Gastroesophageal sphincter (tissue), 4 donors: ENCODE measurements at regions not wholly inside any gene's neighbourhood (a gene's known extent, or its start where the extent isn't known, plus 50 kb on each side); places are given as distances from the start of the nearest gene placed in this dataset.

Experiments used
- ATAC-seq: fragments of 150-250 bp; one replicate; pipeline ENCODE4 v1.9.1; 2016; ENCODE audit warnings: mild to moderate bottlenecking, moderate library complexity
- H3K27ac ChIP-seq, 4 donors: fragments of 200-600 bp; sonication (generic) in 3 of 4; 1 replicate in 3 of 4; 2 replicates in 1 of 4; pipeline ENCODE4 v1.5.1; 2016 to 2019
- H3K27me3 ChIP-seq: fragments of 200-600 bp; sonication (generic); one replicate; pipeline ENCODE4 v1.5.1; 2019
- H3K36me3 ChIP-seq, 2 donors: fragments of 200-600 bp; sonication (generic); one replicate each; pipeline ENCODE4 v1.5.1; 2019; ENCODE audit warnings: control low read depth in 1 of 2
- H3K4me1 ChIP-seq, 3 donors: fragments of 200-600 bp; sonication (generic); 1 replicate in 2 of 3; 2 replicates in 1 of 3; pipeline ENCODE4 v1.5.1; 2016 to 2019; ENCODE audit warnings: control low read depth in 2 of 3
- H3K4me3 ChIP-seq, 2 donors: fragments of 200-600 bp; sonication (generic); one replicate each; pipeline ENCODE4 v1.5.1; 2019; ENCODE audit warnings: mild to moderate bottlenecking in 1 of 2, moderate library complexity in 1 of 2
- H3K9me3 ChIP-seq, 3 donors: fragments of 200-600 bp; sonication (generic); one replicate each; pipeline ENCODE4 v1.5.1; 2017 to 2019; ENCODE audit warnings: control low read depth in 2 of 3
- CTCF ChIP-seq, 4 experiments: fragments of 200-600 bp in 2 of 4; fragments of 450-650 bp in 2 of 4; sonication (generic) in 1 of 4; IDR thresholded peaks; one replicate each; pipeline ENCODE4 v1.5.1; 2017 to 2019; ENCODE audit warnings: antibody characterized with exemption in 4 of 4, mild to moderate bottlenecking in 2 of 4, moderate library complexity in 2 of 4
- EP300 ChIP-seq: sonication (generic); formaldehyde crosslinking; IDR thresholded peaks from one replicate; pipeline ENCODE4 v1.6.1; 2017; ENCODE audit warnings: antibody characterized with exemption, mild to moderate bottlenecking
- POLR2A ChIP-seq, 2 donors: fragments of 450-650 bp; IDR thresholded peaks; one replicate each; pipeline ENCODE4 v1.6.1; 2017; ENCODE audit warnings: antibody characterized with exemption in 2 of 2, mild to moderate bottlenecking in 2 of 2, moderate library complexity in 1 of 2
- POLR2AphosphoS5 ChIP-seq: sonication (generic); formaldehyde crosslinking; IDR thresholded peaks from one replicate; pipeline ENCODE4 v1.6.1; 2017; ENCODE audit warnings: antibody characterized with exemption
- WGBS, 2 donors: methylation state at CpG; one replicate each; pipeline ENCODE4 v1.1.5; 2018; ENCODE audit warnings: low coverage in 1 of 2; 5-methylcytosine and 5-hydroxymethylcytosine counted together

- Histone ChIP-seq H3K9me3 (no peaks in the 10 kb centered on the region), H3K27ac (no peak overlapping the region), H3K36me3 (no peaks in the 10 kb centered on the region), H3K27me3 (no peaks in the 10 kb centered on the region), H3K4me3 (no peak overlapping the region), H3K4me1 (no peaks in the 10 kb centered on the region)
- no peak for ATAC-seq
- whole genome bisulfite sequencing, 2 donors = 36 to 55% methylated on average over 3 of the region's 3 CpGs
- TF ChIP-seq CTCF (IDR thresholded peaks at IDR 0.05) (no peak), EP300 (no peak), POLR2A (IDR thresholded peaks at IDR 0.05) (no peak), POLR2AphosphoS5 (no peak)
Measured at GRCh38 chr1:199038156-199038555, 399.3 kb downstream of the PTPRC start.

- no peak for TF ChIP-seq CTCF (IDR thresholded peaks at IDR 0.05)
- no peak for TF ChIP-seq EP300
- no peak for TF ChIP-seq POLR2AphosphoS5
- Histone ChIP-seq H3K27ac (no peak overlapping the region), H3K36me3 (no peaks in the 10 kb centered on the region), H3K27me3 (no peaks in the 10 kb centered on the region), H3K9me3 (no peaks in the 10 kb centered on the region), H3K4me1 (no peaks in the 10 kb centered on the region), H3K4me3 (no peak overlapping the region)
- 82 to 90% methylated on average over 1 of the region's 1 CpG for WGBS, 2 donors
- ATAC-seq = no peak
Measured at GRCh38 chr1:199040076-199040905, 401.5 kb downstream of the PTPRC start.

GRCh38 chr1:199041173-199041914, 402.5 kb downstream of the PTPRC start:
- 14 to 47% methylated on average over 4 of the region's 4 CpGs for WGBS, 2 donors
- Histone ChIP-seq H3K27ac (no peak overlapping the region), H3K27me3 (no peaks in the 10 kb centered on the region), H3K4me3 (no peak overlapping the region), H3K36me3 (no peaks in the 10 kb centered on the region), H3K4me1 (no peaks in the 10 kb centered on the region), H3K9me3 (no peaks in the 10 kb centered on the region)
- TF ChIP-seq CTCF (IDR thresholded peaks at IDR 0.05) (no peak), EP300 (no peak), POLR2A (IDR thresholded peaks at IDR 0.05) (no peak), POLR2AphosphoS5 (no peak)
- ATAC-seq = no peak

GRCh38 chr1:199042193-199042592, 403.4 kb downstream of the PTPRC start:
- Histone ChIP-seq H3K27me3 (no peaks in the 10 kb centered on the region), H3K27ac (no peak overlapping the region), H3K4me1 (no peaks in the 10 kb centered on the region), H3K4me3 (no peak overlapping the region), H3K9me3 (no peaks in the 10 kb centered on the region), H3K36me3 (no peaks in the 10 kb centered on the region)
- WGBS, 2 donors = 76 to 90% methylated on average over 1 of the region's 1 CpG
- ATAC-seq = no peak
- no peak for TF ChIP-seq POLR2A (IDR thresholded peaks at IDR 0.05)

GRCh38 chr1:199044191-199044590, 405.4 kb downstream of the PTPRC start:
- no peaks in the 10 kb centered on the region for H3K9me3 ChIP-seq
- no peaks in the 10 kb centered on the region for H3K36me3 ChIP-seq
- WGBS, 2 donors = 31% methylated on average over 1 of the region's 1 CpG
- H3K4me1 ChIP-seq = no peaks in the 10 kb centered on the region
- no peaks in the 10 kb centered on the region for H3K27me3 ChIP-seq
- H3K4me3 ChIP-seq = no peak overlapping the region
- no peak for ATAC-seq
- no peak overlapping the region for H3K27ac ChIP-seq
- TF ChIP-seq CTCF (IDR thresholded peaks at IDR 0.05) (no peak), POLR2AphosphoS5 (no peak), POLR2A (IDR thresholded peaks at IDR 0.05) (no peak), EP300 (no peak)
